Amygdala (tissue), 56 donors: ENCODE measurements at regions not wholly inside any gene's neighbourhood (a gene's known extent, or its start where the extent isn't known, plus 50 kb on each side); places are given as distances from the start of the nearest gene placed in this dataset.
A peak's percentile ranks its signal among the peaks of the same experiment; 100 is the strongest.
"Not testable (repeated sequence)": the region's sequence is repeated elsewhere in the genome, so short reads cannot be mapped to it uniquely, and the experiment has no call there.

Source experiments
- DNase-seq, 56 donors: peaks; one replicate each; lab custom pipeline; 2025; lab: John Stamatoyannopoulos, UW

DNA sequence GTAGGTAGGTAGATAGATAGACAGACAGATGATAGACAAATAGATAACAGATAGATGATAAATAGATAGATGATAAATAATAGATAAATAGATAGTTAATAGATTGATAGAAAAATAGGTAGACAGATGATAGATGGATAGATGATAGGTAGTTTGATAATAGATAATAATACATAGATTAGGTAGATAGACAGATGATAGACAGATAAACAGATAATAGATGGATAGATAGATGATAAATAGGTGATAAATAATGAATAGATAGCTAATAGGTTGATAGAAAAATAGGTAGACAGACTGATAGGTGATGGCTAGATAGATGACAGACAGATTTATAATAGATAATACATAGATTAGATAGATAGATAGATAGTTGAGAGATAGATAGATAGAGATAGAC, 350.5 kb upstream of the DPP6 start:
- no peak for DNase-seq

DNA sequence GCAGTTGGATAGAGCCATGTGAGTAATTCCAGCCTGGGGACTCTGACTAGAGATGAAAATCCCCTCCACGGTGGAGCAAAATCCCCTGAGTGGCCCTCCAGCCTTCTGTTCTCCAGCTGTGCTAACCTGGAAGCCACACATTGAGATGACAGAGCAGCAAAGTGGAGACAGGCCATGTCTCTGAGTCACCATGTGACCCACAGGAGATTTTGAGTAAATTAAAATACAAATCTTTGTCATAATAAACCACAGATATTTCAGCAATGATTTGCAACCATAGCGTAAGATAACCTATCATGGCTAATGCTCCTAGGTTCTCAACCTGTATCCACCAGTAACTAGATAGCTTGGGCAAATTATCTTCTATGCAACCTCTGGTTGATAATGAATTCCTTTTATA, 328.3 kb upstream of the DPP6 start:
- not testable (repeated sequence) for DNase-seq

DNA sequence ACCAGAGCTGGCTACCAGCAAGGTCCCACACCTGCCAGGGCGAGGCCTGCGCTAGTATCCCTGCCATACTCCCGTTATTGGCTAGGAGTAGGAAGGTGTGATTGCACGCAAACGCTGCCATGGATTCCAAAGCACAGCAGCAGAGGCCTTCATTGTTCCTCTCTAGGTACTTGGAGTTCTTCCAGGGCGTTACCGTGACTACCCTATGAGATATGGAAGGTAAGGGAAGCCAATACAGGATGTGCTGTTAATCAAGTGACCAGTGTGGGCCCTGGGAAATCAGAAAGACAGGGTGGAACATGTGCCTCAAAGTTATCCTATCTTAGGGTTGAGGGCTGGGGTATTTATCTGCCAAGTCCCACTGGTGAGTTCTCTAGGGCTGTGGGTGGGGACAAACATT, 320.7 kb upstream of the DPP6 start:
- DNase-seq: not testable (repeated sequence)

DNA sequence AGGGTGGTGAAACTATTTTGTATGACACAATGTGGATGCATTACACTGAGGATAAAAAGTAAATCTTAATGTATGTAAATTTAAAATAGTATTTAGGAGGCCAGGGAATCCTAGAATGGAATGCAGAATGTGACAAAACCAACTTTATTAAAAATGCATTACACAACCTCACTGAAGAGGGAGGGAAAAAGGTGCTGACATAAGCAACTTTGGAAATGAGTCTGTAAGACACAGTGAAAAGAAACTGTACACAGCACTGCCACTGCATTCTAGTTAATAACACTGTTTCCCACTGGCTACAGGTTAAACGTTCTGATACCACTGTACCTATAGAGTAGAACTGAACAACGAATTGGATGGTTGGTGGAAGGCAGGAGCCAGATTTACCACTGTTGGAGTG, 308.8 kb upstream of the DPP6 start:
- not testable (repeated sequence) for DNase-seq

DNA sequence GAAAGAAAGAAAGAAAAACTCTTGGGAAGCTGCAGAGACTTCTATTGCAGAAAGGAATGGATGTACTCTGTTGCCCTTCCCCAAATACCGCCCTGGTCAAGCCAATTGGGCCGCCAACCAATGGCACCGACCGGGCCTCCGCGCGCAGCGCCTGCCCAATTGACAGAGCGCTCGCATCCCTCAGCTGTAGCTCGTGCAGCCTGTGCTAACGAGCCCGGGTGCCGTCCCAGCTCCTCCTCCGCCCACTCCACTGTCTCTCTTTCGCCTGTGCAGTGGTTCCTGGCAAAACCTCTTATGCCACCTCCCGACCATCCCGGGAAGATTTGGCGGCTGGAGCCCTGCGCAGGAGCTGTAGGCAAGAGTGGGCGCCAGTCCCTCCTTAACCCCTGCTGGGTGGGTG, 304.2 kb upstream of the DPP6 start:
- peak in 7 of 56 donors; percentile 0 to 29 (median 5) for DNase-seq

DNA sequence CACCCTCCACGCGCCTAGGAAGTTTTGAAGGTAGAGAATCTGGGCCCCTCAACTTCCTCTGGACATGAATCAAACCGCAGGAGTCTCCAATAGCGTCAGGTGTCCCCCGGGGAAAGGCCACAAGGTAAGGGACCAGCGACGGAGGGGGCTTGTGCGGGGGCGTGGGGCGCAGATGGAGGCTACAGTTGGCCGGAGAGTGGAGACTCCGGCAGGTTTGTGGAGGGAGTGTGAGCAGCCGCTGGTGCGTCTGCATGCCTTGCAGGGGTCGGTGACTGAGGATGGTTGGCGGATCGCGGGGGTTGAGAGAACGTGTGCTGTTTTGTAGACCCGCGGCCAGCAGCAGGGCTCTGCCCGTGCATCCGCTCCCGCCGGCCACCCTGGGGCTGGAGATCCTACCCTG, 303.3 kb upstream of the DPP6 start:
- not testable (repeated sequence) for DNase-seq

DNA sequence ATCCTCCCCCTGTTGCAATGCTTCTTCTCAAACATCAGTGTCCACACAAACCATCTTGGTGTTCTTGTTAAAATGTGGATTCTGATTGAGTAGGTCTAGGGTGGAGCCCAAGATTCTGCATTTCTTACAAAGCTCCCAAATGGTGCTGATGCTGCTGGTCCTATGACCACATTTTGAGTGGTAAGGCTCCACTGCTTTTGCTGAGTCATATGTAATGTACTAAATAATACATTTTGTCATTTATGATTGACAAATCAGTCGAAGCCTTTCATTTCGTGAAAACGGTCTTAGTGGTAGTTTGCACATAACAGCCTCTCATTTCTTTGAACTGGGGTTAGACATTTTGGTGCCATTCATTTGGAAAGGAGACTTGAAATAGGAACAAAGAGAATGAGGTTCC, 286.3 kb upstream of the DPP6 start:
- not testable (repeated sequence) for DNase-seq

DNA sequence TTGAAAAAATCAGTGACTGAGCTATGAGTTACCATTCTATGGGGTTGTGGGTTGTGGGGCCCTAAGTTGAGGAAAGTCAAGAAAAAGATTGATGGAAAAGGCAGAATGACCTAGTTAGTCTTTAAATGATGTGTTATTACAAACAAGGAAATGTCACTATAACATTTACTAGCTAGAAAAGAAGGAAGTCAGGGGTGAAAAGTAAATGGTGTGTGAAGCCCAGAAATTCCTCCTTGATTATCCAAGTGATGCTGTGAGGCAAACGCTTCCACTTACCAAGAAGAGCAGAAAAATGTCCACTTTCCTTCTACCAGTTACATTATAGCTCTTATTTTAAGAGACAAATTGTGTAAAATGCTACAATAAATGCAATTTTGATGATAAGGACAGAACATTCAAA, 285.3 kb upstream of the DPP6 start:
- not testable (repeated sequence) for DNase-seq

DNA sequence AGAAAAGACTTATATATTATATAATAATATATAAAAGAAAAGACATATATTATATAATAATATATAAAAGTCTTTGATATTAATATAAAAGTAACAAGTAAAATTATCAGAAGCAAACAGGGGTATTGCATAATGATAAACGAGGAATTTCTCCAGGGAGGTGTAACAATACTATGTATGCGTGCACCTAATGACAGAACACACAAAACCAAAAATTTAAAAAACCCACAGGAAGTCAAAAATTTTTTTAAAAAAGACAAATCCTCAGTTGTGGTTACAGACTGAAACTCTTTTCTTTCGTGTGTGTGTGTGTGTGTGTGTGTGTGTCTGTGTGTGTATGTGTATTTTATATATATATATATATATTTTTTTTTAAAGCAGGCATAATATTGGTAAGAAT, 279.2 kb upstream of the DPP6 start:
- no peak for DNase-seq

DNA sequence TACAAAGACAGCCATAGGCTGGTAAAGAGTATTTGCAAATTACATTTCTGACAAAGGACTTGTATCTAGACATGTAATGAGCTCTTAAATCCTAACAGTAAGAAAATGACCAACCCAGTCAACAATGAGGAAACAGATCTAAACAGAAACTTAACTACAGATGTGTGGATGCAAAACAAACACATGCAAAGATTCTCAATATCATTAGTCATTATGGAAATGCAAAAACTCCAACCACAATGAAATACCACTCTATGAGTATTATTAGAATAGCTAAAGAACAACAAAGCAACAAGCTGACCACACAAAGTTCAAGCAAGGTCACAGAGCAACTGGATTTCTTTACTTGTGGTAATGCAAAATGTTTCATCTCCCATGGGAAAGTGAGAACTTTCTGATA, 275.3 kb upstream of the DPP6 start:
- not testable (repeated sequence) for DNase-seq

DNA sequence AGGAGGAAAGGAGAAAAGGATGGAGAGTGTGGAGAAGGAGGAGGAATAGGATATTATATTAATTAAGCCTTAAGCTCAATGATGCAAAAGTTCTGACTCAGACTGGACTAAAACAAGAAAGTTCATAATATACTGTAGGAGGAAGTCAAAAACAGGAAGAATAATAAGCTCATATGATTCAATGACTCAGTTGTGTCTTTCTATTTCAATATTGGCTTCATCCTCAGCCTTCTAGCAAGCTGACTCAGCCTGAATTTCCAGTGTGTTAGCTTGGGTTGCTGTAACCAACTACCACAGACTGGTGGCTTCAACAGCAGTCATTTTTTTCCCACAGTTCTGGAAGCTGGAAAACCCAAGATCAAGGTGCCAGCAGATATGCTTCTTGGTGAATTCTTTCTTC, 254.8 kb upstream of the DPP6 start:
- not testable (repeated sequence) for DNase-seq

DNA sequence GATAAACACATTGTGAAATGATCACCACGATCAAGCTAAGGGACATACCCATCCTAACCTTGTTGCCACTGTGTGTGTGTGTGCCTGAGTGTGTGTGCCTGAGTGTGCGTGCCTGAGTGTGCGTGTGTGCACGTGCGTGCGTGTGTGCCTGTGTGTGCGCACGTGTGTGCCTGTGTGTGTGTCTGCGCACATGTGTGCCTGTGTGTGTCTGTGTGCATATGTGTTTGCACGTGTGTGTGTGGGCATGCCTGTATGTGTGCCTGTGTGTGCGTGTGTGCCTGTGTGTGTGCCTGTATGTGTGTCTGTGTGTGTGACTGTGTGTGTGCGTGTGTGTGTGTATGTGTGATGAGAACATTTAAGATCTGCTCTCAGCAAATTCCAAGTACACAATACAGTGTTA, 244.1 kb upstream of the DPP6 start:
- no peak for DNase-seq

DNA sequence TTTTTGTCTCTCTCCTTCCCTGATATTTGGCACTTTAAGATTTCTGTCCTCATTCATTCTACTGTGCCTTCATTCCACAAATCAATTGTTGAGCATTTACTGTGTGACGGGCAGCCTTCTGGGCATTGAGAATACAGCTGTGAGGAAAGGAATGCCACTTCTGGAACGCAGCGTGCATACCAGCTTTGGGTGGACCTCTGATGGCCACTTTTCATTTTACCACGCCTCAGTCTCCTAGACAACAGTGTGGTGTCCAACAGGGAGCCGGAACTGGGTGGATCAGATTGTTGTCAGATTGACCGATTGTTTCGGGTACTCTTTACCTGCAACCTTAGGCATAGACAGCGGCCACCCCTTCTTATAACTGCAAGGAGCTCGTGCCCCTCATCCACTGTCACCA, 222.7 kb upstream of the DPP6 start:
- DNase-seq: no peak

DNA sequence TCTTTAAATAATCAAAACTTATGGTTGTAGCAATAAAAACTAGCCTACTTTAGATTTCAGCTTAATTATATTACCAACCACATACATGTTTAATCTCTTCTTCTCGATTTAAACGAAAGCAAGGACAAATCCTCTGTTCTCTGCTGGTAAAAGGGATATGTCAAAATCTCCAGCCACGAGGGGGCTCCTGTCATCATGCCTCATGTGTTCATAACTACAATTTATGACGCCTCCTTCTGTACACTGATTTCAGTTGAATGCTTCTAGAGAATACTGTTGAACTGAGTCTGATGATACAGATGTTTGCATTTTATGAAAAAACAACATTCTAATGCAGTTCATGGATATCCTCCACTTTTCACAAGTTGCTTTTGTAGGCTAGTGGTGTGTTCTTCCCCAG, 220.0 kb upstream of the DPP6 start:
- DNase-seq: peak in 1 of 56 donors; percentile 1

DNA sequence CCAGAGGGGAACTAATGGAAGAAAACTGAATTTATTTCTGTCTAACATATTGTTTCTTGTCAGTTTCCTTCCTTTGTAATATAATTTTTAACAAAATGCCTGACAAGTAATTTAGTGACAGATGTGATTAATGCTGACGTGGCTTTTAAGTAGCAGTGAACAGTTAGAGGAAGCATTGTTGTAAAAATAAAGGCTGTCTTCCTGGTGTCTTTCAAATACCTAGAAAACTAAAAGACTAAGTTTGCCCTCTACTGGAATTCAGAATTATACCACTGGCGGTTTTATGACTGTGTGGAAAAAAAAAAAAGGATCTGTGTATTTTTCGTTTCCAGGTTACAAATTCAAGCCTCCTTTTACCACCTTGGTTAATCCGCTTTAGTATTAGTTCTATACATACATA, 217.1 kb upstream of the DPP6 start:
- DNase-seq: no peak

DNA sequence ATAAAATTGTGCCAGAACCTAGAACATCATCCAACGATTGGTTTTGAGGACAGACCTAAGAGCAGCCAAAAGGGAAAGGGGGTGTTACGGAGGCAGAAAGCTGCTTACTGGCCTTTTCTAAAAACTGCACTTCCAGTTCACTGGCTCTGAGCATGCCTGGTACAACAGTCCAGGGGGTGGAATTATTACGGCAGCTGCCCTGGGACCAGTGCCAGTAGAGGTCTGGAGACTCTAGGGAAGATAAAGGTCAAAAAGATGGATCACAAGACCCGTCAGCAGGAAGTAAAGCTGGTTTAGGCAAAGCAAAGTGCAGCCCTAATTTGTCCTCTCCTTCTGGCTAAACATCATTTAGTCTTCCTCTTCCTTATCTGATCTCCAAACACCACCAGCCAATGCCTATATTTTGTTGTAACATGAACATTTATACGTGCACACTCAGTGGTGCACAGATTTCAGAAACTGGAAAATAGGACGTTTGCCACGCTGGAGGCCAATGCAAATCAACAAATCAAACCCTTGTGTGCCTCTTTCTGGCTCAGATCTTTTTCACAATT, 216.4 kb upstream of the DPP6 start:
- peak in 2 of 56 donors; percentile 1 to 9 for DNase-seq

DNA sequence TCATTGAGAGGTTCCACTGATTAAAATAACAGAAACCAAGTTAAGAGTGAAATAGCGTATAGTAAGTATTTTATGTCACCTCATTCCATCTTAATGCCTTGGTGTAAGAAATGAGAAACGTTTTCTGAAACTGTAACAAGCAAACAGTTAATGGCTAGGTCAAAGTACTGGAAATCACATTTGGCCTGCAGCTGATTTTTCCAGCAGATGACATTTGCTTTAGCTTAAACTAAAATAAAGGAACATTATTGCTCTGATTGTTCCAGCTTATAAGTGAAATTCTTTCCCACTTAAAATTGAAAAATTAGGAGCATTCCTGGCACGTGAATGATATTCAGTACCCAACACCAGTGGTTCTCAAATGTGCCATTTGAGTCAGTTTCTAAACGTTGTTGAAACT, 213.6 kb upstream of the DPP6 start:
- DNase-seq: no peak

DNA sequence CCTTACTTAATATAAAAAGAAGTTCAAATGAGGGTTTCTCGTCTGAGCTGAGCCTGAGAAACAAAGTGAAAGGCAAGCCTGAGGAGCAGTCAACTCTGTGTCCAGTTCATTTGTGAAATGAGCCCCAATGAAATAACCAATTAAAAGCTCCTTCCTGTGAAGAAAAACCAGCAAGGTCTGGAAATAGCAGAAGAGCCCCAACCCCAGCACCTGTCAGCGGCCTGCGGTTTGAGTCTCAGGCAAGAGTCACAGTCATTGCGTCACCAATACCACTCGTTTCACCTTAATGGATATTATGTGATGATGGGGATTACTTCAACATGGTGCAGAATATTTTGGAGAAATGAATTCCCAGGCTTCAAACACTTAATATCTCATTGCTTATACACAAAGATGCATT, 211.3 kb upstream of the DPP6 start:
- DNase-seq: no peak

DNA sequence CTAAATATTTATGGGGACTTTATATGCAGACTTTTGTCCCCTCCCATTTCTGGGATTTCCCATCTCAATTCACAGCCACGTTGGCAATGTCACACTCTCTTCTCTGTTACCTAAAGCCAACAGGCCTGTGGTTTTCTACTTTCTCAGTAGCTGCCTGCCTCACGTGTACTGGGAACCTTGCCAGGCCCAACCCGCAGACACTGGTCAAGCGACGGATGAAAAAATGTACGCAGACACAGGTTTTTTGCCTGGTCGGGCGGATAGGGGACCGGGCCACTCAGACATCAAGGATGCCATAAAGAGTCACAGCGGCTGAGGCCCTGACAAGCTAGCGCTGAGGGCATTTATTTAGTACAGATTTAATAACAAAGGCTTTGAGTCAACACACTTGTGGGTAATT, 204.4 kb upstream of the DPP6 start:
- DNase-seq: no peak

DNA sequence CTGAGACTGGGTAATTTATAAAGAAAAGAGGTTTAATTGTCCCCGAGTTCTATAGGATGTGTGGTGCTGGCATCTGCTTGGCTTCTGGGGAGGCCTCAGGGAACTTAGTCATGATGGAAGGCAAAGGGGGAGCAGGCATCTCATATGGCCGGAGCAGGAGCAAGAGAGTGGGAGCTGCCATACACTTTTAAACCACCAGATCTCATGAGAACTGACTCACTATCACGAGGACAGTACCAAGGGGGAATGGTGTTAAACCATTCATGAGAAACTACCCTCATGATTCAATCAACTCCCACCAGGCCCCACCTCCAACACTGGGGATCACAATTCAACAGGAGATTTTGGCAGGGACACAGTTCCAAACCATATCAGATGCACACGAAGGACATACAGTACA, 199.9 kb upstream of the DPP6 start:
- no peak for DNase-seq

DNA sequence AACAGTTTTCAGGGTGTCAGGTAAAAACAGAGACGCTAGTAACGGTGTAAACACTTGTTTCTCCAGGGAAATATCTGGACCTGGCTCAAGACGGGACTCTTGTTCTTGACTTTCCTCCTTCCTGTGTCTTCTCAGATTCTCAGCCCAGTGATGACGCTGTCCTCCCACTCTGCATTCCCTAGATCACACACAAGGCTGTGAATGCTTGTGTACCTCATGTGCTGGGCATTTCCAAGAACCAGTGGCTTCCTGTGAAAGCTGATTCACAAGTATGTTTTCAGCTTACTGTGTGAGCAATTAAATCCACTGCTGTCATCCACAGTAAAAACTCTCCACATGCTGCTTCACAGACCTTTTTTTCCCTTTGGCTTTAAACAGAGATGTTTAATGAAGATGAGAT, 193.8 kb upstream of the DPP6 start:
- DNase-seq: peak in 11 of 56 donors; percentile 1 to 44 (median 7)

DNA sequence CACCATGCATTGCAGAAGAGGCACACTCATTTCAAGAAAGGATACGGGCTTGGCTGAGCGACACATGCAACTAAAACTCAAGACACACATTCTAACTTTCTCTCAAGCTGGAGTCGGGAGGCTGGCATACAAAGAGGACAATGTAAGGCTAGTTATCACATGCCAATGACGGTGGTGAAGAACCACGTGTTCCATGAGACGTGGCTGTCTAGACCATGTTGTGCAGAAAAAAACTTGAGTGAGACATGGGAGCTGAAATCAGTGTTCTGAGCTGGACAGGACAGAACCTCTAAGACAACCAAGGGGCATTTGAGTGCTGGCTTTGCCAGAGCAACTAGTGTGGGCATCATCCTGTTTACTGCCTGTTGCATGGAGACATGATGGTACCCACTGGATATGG, 193.0 kb upstream of the DPP6 start:
- no peak for DNase-seq
